ENCODE measurements at regions not wholly inside any gene's neighbourhood (a gene's known extent, or its start where the extent isn't known, plus 50 kb on each side); places are given as distances from the start of the nearest gene placed in this dataset.
"Not testable (repeated sequence)": the region's sequence is repeated elsewhere in the genome, so short reads cannot be mapped to it uniquely, and the experiment has no call there.

DNA sequence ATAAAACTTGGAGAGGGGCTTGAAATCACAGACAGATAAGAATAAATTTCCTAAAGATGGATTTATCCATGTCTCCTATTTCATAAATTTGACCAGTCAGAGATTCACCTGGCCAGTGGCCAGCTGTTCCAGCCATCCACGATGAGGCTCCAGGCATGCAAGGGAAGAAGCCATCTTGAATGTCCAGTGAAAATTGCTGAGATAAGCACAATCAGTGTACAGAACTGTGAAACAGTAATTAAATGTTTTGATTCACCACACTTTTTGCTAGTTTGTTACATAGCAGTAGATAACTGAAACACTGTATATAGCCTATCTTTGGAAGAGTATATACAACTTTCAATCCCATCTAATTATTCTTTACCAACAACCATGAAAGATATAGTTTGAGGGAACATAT, 163.5 kb downstream of the HINT1 start:
- no peak for DNase-seq

DNA sequence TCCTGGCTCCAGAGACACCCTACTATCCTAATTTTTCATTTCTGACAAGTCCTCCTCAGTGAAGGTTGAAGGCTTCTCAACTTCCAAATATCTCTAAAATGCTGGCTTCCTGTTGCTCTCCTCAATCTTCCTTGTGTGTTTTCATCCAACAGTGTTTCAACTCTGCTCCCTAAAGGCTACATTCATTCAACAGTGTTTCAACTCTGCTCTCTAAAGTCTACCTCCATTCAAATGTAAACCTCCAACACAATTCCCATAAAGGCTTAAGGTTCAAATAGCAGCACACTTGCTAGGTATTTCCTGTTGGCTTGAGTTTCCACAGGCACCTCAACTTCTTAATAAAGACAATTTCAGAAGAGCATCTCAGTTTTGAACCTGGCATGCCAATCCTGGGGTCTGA, 164.8 kb downstream of the HINT1 start:
- DNase-seq, result no peak

DNA sequence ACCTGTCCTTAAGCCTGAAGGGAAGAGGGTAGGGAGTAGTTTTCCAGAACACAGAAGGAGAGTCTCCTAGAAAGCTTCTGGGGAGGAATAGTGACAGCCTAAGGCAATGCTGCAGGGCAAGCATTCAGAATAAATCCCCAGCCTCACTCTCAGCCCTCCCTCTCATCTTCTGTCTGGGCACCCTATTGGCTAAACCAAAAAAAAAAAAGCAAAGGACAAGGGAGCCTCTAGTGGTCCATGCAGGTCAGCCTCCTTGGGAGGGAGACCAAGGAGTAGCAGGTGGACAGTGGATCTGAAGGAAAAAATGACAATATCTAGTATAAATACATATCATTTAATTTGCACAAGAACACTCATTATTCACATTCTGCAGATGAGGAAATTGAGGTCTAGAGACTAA, 168.3 kb downstream of the HINT1 start:
- not testable (repeated sequence) for DNase-seq

DNA sequence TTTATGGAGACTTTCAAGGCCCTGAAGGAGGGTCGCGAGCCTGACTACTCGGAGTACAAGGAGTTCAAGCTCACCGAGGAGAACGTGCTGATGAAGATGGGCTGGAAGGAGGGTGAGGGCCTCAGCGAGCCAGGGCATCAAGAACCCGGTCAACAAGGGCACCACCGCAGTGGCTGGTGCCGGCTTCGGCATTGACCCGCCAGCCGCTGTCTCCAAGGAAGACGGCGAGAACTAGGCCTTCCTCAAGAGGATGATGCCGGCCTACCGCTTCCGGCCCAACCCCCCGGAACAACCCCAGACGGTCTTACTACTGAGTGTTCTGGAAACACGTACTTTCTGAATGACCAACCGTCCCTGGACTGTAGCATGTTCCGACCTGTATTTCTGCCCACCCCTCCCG, 169.2 kb downstream of the HINT1 start:
- no peak for DNase-seq

DNA sequence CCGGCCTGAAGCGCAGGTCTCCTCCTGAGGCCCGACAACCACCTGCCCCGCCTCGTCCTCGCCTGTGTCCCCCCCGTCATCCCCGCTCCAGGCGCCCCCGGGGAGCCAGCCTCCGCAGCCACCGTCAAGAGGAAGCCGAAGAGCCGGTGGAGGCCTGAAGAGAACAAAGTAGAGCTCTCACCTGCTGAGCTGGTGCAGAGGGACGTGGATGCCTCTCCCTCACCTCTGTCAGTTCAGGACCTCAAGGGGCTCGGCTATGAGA, 169.9 kb downstream of the HINT1 start:
- DNase-seq, result no peak

DNA sequence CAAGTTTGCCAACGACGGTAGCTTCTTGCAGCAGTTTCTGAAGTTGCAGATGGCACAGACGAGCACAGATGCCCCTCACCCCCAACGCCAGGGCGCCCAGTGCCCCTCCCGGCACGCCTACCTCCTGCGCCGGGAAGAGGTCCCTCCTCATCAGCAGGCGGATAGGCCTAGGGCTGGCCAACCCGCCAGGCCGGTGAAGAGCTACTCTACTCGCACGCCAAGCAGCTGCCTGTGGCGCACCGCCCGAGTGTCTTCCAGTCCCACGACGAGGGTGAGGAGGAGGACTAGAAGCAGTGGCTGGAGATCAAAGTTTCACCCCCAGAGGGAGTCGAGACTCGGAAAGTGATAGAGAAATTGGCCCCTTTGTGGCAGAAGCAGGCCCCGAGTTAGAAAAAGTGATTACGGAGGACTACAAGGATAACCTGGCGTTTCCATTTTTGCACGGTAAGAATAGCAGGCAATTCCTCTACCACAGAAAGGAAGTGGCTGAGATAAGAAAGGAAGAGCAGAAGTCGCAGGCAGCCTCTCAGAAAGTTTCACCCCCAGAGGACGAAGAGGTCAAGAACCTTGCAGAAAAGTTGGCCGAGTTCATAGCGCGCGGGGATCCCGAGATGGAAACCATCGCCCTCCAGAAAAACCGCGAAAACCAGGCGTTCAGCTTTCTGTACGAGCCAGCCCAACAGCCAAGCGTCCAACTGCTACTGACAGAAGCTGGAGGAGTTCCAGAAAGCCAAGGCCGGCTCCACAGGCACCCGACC, 170.4 kb downstream of the HINT1 start:
- no peak for DNase-seq

DNA sequence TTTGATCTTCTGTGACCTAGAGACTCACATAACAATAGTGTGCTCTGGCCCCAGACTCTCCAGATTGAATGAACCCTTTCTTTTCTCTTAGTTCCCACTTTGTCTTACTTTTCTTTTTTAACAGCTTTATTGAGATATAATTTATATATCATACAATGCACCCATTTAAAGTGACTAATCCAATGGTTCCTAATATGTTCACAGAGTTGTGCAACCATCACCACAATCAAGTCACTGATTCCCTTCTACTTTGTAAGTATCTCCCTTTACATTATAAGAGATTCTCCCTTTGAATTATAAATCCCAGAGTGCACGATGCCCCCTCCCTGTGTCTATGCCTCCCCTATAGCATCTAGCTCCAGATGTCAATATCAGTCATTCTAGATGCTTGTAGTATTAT, 172.4 kb downstream of the HINT1 start:
- no peak for DNase-seq

DNA sequence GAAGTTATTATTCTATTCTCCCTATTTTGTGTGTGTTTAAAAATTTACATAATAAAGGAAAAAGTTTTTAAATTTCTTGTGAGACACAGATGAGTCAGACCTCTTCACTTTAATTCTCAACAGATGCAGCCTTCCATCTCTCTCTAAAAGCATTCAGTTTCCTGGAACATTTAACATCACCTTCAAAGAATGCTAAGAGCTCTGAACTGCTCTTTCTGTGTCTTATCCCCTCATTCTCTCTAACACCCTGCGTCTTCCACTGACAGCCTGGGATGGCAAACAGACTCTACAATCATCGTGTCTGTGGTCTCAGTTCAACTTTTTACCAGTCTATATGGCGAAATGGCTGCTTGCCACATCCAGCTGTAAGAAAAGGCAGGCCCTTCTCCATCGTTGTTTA, 173.0 kb downstream of the HINT1 start:
- DNase-seq, result no peak

DNA sequence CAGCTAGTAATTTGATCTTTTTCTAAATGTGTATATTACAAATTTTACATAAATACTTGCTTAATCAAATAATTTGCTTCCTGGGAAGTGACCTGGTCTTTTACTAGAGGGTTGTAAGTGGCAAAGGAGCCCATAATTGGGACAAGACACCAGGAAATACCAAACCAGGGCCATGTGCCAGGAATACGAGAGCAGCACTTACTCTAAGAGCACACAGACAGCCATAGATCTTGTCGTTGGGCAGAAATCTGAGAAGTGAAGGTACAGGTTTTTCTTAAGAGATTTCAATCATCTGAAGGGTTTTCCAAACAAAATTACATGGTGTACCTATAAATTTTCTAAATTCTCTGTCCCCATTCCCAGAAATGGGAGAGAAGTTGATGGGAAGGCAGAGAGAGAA, 179.3 kb downstream of the HINT1 start:
- DNase-seq, result no peak

DNA sequence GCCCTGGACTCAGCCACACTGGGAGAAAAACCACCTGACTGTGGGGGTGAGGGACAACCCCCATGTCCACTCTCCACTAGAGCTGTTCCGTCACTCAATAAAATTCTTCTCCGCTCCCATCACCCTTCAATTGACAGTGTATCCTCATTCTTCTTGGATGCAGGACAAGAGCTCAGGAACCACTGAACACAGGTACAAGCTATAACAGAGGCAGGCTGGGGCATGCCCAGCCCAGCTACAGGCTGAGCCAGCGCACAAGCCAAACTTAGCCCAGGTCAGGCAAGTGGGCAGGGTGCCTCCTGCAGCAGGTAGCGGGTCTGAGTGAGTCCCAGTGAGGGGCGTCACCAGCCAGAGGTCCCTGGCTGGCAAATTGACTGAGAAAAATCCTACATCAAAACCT, 183.4 kb downstream of the HINT1 start:
- DNase-seq, result no peak

DNA sequence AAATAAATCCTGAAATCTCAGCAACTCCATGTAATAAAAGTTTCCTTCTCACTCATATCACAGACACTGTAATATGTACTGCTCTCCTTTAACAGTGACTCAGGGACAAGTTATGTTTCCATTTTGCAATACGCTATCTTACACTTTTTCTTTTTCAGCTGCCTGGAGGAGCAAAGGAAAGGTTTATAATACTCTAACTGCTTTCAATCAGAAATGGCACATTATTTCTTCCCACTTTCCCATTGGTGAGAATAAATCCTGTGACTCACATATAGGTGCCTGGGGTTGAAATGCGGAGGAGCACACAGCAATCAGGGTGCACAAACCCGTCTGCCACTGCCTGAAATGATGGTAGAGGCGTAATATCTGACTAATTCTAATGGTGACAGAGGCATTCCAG, 186.6 kb downstream of the HINT1 start:
- DNase-seq, result no peak

DNA sequence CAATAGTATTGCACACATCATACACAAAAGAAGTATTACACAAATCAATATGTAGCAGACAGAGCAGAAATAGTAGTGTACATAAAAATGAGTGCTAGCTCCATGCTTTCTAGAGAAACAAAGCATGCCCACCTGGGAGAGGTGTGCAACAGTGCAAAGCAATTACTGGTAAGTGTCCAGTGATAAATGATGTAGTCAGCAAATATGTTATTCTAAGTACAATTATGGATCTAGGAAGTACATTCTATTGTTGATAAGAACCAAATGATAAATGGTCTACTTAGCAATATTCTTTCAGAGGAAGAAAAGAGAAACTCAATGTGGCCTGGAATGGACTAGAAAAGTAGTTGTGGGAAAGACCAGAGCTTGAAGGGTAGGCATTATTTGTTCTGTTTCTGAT, 188.6 kb downstream of the HINT1 start:
- DNase-seq, result no peak

DNA sequence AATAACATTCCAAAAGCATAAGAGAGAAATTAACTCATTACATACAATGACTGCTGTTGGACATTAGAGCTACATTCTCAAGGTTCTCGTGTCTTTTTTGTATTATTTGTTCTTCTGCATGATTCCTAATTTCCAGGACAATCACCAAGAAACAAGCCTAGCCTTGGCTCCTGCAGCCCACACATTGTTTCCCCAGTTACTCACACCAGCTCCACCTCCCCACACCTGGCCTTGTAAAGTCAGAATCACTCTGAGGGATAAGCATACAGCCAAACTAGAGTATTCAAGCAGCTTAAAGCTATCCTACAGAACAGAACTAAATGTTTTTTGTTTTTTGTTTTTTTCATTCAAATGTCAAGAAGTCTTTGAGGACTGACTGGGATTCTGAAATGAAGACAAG, 189.2 kb downstream of the HINT1 start:
- DNase-seq, result no peak

DNA sequence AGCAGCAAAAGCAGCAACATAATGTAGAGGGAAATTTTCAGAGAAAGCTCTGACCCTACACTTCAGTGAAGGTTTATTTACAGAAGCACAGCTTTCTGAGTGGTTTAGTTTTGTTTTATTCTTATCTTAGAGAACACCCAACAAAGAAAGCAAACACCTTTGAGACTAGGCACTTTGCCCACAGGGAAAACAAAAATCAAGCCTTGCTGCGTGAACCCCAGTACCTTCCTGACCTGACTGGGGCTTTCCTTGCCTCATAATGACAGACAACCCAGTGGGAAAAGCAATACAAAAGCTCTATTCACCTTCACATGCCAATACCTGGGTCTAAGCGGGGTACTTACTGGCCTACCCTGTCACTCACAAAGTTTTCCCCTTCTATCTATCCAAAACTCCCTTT, 189.8 kb downstream of the HINT1 start:
- no peak for DNase-seq

DNA sequence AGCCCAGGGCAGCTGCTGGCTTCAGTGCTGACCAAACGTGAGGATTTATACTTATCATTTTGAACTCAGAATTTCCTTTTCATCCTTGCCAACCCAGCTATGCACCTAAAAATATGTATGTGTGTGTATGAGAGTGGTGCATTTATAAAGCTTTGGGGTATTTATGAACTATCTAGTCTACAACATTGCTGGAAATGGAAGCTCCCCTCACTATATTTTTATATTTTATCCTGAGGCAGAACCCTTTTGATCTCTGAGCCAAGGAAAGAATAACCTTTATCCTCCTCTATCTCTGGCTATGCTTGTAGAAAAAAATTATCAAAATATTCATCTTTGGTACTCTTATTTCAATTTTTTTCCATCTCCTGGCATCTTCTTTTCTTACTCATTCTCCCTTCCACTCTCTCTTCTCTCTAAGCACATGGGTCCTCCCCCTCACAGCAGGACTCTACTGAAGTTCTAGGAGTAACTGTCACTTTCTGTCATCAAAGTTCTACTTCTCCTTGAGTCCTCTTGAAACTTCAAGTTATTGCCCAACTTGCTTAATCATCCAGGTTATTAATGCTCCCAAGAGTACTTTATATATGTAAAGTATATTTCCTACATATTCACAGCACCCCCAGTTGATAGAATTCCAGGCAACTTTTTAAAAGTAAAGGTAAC, 190.9 kb downstream of the HINT1 start:
- no peak for DNase-seq

DNA sequence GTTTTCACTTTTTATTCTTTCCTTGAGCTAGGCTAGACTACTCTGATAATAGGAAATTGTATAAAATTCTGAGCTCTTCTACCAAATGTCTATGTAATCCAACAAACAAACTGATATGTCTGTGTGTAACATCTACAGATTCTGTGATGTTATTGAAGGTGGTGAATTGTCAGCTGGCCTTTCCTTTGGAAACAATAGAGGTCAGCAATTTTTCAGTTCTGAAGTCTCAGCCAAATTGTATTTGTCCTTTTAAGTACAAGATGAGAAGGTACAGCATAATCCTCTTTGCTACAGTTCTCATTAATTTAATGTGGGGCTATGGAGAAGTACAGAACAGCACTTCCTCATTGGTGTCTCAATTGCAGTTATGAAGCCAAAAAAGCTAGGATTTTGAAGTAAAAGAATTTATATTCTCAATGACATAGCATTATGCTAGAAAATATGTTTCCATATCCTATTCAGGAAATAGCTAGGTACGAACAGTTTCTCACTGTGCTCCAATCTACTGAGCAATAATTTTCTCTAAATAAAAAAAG, 198.0 kb downstream of the HINT1 start:
- DNase-seq, result no peak

DNA sequence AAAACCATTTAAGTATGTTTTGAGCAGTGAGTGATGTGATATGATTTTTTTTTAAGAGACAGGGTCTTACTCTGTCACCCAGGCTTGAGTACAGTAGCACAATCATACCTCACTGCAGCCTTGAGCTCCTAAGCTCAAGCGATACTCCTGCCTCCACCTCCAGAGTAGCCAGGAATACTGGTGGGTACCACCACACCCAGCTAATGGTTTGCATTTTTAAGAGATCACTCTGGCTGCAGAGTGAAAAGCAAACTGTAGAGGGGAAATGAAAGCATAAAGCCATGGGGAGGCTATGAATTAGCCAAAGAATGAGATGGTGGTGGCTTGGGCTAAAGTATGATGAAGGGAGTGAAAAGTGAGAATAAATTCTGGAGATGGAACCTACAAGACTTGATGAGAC, 199.1 kb downstream of the HINT1 start:
- no peak for DNase-seq

DNA sequence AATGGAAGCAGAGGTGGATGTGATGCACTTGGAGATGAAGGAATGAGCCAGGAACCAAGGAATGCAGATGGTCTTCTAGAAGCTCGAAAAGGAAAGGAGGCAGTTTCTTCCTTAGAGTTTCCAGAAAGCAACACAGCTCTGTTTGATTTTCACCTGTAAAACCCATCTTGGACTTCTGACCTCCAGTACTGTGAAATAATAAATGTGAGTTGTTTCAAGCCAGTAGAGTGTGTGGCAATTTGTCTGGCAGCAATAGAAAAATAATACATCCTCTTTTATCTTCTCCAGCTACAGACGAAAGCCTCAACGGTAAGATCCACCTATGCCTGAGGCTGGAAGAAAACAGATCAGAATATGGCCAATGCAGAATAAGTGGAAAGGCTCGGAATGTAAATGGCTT, 199.7 kb downstream of the HINT1 start:
- no peak for DNase-seq

DNA sequence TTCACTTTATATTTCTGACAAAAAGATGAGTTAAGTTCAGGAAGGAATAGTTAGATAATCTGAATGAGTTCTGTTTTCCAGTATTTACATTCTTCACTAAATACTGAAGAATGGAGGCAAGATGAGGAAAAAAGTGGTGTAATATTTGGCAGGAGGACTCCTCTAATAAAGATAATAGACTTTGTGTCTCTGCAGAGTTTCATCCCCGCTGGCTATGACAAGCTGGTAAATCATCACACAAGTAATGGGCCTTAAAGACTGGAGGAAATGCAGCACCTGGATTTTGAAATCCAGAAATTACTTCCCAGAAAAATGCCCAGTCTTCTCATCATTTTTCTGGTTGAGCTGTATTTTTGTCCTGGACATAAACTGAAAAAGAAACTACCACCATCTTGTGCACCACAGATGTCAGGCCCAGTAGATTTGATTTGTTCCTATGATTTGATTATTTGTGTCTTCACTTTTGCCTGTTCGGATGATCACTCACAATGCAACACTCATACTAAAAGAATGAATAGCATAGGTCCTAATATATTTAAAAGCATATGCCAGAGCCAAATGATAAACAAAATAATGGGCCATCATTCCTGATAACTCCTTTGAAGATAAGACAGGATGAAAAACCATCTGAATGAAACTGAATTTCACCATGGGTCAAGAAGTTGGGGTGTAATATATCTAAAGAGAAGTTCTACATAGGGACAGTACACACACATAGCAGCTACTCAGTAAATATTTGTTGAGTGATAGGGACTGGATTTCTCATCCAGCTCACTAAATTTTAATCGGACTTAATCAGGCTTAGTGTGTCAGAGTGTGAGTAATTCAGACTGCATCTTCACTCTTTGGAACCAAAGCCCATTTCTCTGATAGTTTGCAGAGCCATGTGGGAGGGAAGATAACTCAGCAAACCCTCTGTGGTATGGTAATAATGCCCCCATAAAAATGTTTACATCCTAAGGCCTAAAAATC, 200.5 kb downstream of the HINT1 start:
- DNase-seq, result no peak

DNA sequence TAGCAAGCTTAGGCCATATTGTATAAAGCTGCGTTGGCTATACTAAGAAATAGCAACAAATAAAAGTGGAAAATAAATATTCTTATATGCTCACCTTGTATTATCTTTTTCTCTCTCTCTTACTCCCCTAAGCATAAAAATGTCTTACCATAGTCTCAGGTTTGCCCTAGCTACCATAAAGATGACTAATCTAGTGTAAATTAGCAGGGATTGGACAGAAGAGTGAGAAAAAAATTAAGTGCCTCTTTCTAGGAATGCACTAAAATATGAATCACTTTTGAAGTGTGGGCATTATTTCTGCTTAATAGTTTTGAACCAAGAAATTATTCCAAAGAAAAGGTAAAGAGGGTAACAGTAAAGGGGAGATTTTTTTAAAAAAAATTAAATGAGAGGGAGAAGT, 201.3 kb downstream of the HINT1 start:
- DNase-seq, result no peak

DNA sequence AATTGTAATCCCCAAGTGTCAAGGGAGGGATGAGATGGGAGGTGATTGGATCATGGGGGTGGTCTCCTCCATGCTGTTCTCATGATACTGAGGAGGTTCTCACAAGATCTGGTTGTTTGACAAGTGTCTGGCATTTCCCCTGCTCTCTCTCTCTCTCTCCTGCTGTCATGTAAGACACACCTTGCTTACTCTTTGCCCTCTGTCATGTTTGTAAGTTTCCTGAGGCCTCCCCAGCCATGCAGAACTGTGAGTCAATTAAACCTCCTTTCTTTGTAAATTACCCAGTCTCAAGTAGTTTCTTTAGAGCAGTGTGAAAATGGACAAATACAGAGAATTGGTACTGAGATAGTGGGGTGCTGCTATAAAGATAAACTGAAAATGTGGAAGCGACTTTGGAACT, 207.9 kb downstream of the HINT1 start:
- DNase-seq, result no peak

DNA sequence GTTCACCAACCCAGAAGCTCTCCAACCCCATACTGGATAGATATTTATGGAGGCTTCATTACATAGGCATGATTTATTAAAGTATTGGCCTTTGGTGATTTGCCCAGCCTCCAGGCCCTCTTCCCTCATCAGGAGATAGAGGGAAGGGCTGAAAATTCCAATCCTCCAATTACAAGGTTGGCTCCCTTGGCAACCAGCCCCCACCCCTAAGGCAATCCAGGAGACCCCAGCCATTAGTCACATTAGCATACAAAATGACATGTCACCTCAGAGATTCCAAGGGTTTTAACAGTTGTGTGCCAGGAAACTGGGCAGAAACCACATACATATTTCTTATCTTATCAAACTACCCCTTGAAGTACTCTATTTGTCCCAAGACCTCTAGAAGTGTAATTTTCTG, 210.0 kb downstream of the HINT1 start:
- DNase-seq, result no peak

DNA sequence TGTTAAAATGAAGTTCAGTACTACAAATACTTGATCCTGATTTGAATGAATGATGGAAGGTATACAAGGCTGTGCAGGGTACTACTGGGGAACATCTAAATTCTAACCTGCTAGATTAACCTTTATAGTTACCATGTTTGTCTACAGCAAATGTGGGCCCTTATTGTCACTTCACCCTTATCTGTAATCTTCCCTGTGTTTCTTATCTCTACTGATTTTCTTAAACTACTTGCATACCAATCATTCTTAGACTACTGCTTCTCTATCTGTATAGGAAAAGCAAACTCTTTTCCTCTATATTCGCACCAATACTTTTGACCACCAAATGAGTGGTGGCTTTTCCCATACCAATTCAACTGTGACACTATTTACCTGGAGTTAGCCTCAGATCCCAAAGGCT, 210.7 kb downstream of the HINT1 start:
- no peak for DNase-seq

DNA sequence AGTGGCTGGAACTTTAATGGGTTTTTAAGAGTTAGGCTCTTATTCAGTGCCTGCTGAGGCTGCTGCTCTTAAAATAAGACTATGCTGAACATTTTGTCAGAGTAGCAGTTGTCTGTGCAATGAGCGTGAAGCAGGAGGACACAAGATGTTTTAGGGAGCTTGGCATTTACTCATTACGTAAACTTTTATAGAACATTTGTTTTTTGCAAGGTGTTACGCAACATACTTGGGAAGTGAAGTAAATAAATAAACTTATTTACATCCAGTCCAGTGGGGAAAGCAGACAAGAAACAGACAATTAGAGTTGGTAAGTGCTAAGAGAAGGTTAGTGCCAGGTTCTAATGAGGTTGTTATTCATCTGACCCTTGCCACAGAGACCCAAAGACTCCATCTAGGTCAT, 226.0 kb downstream of the HINT1 start:
- DNase-seq, result no peak
